ENCODE measurements at regions not wholly inside any gene's neighbourhood (a gene's known extent, or its start where the extent isn't known, plus 50 kb on each side); places are given as distances from the start of the nearest gene placed in this dataset.
A peak's percentile ranks its signal among the peaks of the same experiment; 100 is the strongest.

- DNase-seq, result no peak
Measured at GRCh38 chr3:55413236-55413635, 73.9 kb downstream of the WNT5A start.

- DNase-seq, result no peak
Measured at GRCh38 chr3:55412545-55412944, 74.6 kb downstream of the WNT5A start.

- no peak for DNase-seq
Measured at GRCh38 chr3:55409806-55410205, 77.3 kb downstream of the WNT5A start.

- no peak for DNase-seq
Measured at GRCh38 chr3:55408193-55408826, 78.8 kb downstream of the WNT5A start.

GRCh38 chr3:55407426-55407820 lies 79.7 kb downstream of the WNT5A start:
- no peak for DNase-seq

GRCh38 chr3:55406696-55407425 lies 80.2 kb downstream of the WNT5A start:
- no peak for DNase-seq

- no peak for DNase-seq
Measured at GRCh38 chr3:55405436-55405835, 81.7 kb downstream of the WNT5A start.

GRCh38 chr3:55402886-55403609 lies 84.1 kb downstream of the WNT5A start:
- DNase-seq, result no peak

DNA sequence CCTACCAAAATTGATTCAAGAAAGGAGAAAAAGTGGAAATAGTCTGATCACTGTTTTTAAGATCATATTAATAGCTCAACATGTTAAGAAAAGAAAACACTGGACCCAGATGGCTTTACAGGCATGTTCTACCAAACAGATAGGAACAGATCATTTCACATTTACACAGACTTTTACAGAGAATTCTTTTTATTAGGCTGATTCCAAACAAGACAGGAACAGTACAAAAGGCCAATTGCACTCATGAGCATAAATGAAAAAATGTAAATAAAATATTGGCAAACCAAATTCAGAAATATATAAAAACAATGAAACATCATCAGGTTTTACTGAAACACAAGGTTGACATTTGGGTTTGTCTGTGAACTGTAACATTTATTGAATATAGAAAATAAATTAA lies 106.5 kb downstream of the WNT5A start:
- DNase-seq, result no peak

DNA sequence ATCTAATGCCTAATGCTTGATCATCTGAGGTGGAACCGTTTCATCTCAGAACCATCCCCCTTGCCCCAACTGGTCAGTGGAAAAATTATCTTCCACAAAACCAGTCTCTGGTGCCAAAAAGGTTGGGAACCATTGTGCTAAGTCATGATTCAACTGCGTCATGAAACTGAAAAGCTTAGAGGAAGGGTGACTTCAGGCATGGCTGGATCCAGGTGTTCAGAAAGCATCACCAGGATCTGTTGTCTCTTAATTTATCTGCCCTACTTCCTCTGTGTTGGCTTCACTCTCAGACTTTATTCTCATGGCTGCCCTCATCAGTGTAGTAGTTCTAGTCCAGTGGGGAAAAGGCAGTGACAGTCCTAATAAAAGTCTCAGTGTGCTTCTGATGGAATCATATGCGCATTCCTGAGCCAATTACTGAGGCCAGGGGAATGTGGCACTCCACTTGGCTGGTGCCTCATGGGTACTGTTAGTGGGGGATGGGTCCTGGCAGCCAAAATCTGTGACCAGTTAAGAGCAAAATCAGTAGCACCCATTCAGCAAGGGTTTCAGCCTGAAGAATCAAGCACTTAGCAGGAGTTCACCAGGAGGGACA lies 110.3 kb downstream of the WNT5A start:
- DNase-seq, result no peak

GRCh38 chr3:55373423-55373822 lies 113.7 kb downstream of the WNT5A start:
- no peak for DNase-seq

- DNase-seq, result no peak
Measured at GRCh38 chr3:55370272-55370671, 116.8 kb downstream of the WNT5A start.

GRCh38 chr3:55369141-55369847 lies 117.8 kb downstream of the WNT5A start:
- DNase-seq, result no peak

DNA sequence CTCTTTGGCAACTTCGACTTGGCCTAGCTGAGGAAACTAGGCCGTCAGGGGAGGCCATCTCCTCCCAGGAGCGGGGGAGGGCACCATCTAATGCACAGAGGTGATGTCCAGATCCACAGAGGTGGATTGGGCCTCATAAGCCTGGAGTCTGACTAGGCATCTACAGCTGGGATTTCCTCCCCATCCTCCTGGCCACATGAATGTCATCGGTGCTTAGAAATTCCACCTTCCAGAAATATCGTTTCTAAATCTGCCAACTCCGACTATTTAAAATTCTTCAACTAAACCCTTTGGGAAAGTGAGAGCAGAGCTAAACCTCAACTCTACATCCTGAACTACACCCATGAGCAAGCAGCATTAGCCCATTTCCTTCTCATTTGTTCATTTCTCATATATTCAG lies 118.7 kb downstream of the WNT5A start:
- DNase-seq, result no peak

DNA sequence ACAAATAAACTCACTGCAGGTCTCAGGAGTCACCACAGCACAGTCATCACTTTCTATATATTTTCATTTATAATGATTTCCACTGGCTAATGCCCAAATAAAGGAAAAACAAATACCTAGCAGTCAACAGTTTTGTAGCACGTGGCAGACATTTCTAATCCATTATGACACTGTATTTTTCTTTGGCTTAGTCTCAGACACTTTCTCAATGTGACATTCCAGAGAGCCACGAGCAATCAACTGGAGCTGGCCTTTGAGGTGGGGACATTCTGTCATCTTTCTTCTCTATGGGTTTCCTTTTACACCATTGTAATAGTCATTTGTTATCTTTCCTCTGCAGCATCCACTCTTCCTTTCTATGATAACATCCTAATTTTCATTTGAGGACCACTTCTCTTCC lies 119.7 kb downstream of the WNT5A start:
- DNase-seq, result no peak

DNA sequence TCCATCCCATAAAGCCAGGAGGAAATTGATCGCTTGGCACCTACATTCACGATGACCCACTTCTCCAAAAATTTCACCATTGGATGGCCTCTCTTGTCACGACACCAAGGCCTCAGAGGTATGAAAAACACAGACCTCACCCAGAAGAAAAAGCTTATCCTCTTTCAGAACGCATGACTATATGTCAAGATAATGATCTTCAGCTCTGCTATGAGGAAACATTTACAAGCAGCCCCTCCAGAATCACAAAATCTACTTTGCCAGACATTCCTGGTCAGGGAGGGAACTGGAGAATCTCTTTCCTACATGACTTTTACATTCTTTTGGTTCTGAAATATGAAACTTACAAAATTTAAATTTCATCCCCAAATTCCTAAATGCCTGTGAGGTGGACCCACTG lies 122.7 kb downstream of the WNT5A start:
- DNase-seq, result no peak

- DNase-seq, result no peak
Measured at GRCh38 chr3:55362210-55362960, 124.7 kb downstream of the WNT5A start.

GRCh38 chr3:55357796-55358195 lies 129.3 kb downstream of the WNT5A start:
- DNase-seq, result peak in 1 of 2 donors; percentile 2

- no peak for DNase-seq
Measured at GRCh38 chr3:55352668-55353067, 134.4 kb downstream of the WNT5A start.

DNA sequence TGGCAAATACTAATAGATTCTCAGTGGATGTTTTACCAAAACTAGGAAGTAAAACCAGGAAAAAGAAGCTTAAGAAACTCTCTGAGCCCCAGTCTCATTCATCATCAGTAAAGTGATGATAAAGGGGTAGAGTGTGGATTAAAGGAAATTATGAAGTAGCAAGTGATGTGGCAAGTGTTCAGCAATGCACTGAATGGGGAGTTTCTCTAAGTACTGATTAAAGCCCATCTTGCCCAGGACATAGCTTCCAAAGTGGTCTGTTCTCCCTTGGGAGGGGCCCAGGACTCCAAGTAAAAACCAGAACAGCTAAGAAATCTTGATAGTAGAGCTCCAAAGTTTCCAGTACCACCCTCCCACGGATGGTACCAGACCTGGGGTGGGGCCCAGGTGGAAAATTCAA lies 137.3 kb downstream of the WNT5A start:
- DNase-seq, result no peak

GRCh38 chr3:55343486-55344357 lies 143.4 kb downstream of the WNT5A start:
- DNase-seq, result no peak
